ENCODE measurements at regions not wholly inside any gene's neighbourhood (a gene's known extent, or its start where the extent isn't known, plus 50 kb on each side); places are given as distances from the start of the nearest gene placed in this dataset.

- no peak for DNase-seq
Measured at GRCh38 chr9:135196474-135196873, 109.0 kb downstream of the OLFM1 start.

- no peak for DNase-seq
Measured at GRCh38 chr9:135198144-135198543, 110.7 kb downstream of the OLFM1 start.

- DNase-seq: no peak
Measured at GRCh38 chr9:135198586-135199285, 111.3 kb downstream of the OLFM1 start.

GRCh38 chr9:135199489-135199888 is 112.0 kb downstream of the OLFM1 start:
- no peak for DNase-seq

- DNase-seq: no peak
Measured at GRCh38 chr9:135201711-135202110, 114.2 kb downstream of the OLFM1 start.

GRCh38 chr9:135204177-135204576 is 116.7 kb downstream of the OLFM1 start:
- DNase-seq: no peak

GRCh38 chr9:135209136-135209535 is 121.7 kb downstream of the OLFM1 start:
- no peak for DNase-seq

GRCh38 chr9:135209852-135210251 is 122.4 kb downstream of the OLFM1 start:
- DNase-seq: no peak

GRCh38 chr9:135210676-135211523 is 123.4 kb downstream of the OLFM1 start:
- no peak for DNase-seq

GRCh38 chr9:135211524-135211890 is 124.0 kb downstream of the OLFM1 start:
- no peak for DNase-seq

GRCh38 chr9:135212961-135213360 is 125.5 kb downstream of the OLFM1 start:
- DNase-seq: no peak

- no peak for DNase-seq
Measured at GRCh38 chr9:135213566-135213965, 126.1 kb downstream of the OLFM1 start.

- no peak for DNase-seq
Measured at GRCh38 chr9:135214054-135214640, 126.7 kb downstream of the OLFM1 start.

GRCh38 chr9:135214706-135215105 is 127.2 kb downstream of the OLFM1 start:
- DNase-seq: no peak

GRCh38 chr9:135215571-135216161 is 128.2 kb downstream of the OLFM1 start:
- DNase-seq: no peak

- no peak for DNase-seq
Measured at GRCh38 chr9:135216236-135216635, 128.8 kb downstream of the OLFM1 start.

- no peak for DNase-seq
Measured at GRCh38 chr9:135216791-135217441, 129.4 kb downstream of the OLFM1 start.

- no peak for DNase-seq
Measured at GRCh38 chr9:135217836-135218235, 130.4 kb downstream of the OLFM1 start.

GRCh38 chr9:135218331-135219225 is 131.1 kb downstream of the OLFM1 start:
- DNase-seq: no peak

- DNase-seq: no peak
Measured at GRCh38 chr9:135219676-135220600, 132.5 kb downstream of the OLFM1 start.
